ENCODE measurements at regions not wholly inside any gene's neighbourhood (a gene's known extent, or its start where the extent isn't known, plus 50 kb on each side); places are given as distances from the start of the nearest gene placed in this dataset.

DNA sequence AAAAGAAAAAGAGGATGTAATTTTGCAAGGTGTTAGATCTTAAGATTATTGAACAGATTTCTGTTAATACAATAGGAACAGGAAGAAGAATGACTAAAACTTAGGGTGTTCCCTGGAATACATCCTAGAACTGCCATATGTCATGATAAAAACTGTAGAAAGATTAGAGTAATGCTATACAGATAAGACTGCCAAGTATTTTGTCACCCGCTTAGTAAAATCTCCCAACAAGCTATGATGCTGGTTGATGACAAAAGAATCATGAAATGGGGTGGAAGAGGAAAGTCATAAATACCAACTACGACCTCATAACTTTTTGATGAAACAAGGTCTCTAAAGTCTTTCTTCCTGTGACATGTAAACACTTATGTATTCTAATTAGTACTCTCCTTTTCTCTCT, 163.6 kb upstream of the COL3A1 start:
- no peak for DNase-seq
- H3K4me3 ChIP-seq, result no peak overlapping the region
- H3K9me3 ChIP-seq, result no peaks in the 10 kb centered on the region; the same call in 1 of the 2 replicates
- no peaks in the 10 kb centered on the region for H3K36me3 ChIP-seq
- no peaks in the 10 kb centered on the region for H3K27me3 ChIP-seq

DNA sequence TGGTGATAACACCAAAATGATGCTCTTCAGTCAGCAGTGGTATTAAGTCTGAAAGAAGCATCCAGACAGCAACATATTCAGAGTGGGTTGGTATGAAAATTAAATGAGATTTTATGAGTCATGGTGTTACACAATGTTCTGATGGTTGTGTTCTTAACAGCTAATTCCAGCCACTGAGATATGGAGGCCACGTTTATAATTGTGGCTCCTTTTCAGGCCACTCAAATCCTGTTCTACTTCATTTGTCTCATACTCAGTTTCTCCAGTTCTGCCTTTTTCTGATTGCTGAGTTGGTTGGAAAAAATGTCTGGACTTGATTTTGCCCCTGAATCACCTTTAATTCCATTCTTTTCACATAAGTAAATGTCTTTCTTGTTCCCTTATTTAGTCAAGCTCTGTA, 162.7 kb upstream of the COL3A1 start:
- no peak for DNase-seq
- Histone ChIP-seq H3K27me3 (no peaks in the 10 kb centered on the region), H3K36me3 (no peaks in the 10 kb centered on the region), H3K9me3 (no peaks in the 10 kb centered on the region; the same call in 1 of the 2 replicates), H3K4me3 (no peak overlapping the region)

DNA sequence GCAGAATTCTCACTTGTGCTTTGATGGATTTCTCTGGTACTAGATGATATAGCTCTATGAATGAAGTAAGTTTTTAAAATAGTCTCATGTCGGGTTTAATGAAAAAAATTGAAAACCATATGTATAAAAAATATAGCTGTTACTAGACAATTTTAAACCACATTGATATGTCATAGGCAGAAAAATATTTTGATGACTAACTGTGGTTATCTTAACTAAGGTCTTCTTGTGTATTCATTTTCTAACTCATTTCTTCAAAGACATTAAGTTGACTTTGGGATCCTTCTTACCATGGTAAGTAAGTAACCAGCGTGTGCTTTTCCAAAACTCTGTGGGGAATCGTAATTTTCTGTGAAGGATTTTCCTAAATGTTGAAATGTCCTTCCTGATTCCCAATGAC, 160.9 kb upstream of the COL3A1 start:
- Histone ChIP-seq H3K27me3 (no peaks in the 10 kb centered on the region), H3K4me3 (no peak overlapping the region), H3K36me3 (no peaks in the 10 kb centered on the region), H3K9me3 (no peaks in the 10 kb centered on the region; the same call in 1 of the 2 replicates)
- DNase-seq, result no peak

DNA sequence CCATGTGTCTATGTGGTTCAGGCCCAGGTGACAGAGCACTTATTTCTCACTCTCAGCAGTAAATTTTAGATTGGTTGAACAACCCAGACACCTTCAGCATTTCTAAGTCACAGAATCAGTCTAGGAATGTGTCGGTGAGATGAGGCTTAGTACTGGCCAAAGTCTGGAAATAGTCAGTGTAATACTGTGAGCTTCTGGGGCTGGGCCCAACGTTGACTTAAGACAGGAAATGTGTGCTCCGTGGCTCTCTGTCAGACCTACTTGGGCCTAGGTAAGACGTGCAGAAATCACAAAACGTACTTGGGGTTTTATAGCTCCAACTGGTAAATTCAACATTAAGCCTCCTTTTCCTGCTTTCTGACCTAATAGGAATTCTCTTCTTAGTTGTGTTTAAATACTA, 160.3 kb upstream of the COL3A1 start:
- DNase-seq, result peak; percentile 34
- Histone ChIP-seq H3K4me3 (no peak overlapping the region), H3K27me3 (no peaks in the 10 kb centered on the region), H3K36me3 (no peaks in the 10 kb centered on the region), H3K9me3 (no peaks in the 10 kb centered on the region; the same call in 1 of the 2 replicates)

DNA sequence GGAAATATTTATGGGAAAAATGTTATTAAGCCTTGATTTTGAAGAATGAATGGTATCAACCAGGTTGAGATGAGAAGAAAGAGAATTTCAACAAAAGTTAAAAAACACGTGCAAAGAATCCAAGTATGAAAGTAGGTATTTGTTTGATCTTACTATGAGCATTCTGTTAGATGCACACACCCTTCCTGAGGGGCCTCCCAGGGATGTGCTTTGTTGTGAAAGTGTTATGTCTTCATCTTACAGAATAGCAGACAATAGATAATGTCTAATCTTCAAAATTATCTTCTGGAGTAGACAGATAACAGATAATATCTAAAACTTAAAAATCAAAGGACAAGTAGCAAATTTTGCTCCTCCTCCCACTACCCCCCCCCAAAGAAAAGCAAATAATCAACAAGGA, 155.2 kb upstream of the COL3A1 start:
- DNase-seq, result no peak
- H3K9me3 ChIP-seq, result no peaks in the 10 kb centered on the region; the same call in 1 of the 2 replicates
- H3K4me3 ChIP-seq, result no peak overlapping the region
- H3K36me3 ChIP-seq, result no peaks in the 10 kb centered on the region
- H3K27me3 ChIP-seq, result no peaks in the 10 kb centered on the region

DNA sequence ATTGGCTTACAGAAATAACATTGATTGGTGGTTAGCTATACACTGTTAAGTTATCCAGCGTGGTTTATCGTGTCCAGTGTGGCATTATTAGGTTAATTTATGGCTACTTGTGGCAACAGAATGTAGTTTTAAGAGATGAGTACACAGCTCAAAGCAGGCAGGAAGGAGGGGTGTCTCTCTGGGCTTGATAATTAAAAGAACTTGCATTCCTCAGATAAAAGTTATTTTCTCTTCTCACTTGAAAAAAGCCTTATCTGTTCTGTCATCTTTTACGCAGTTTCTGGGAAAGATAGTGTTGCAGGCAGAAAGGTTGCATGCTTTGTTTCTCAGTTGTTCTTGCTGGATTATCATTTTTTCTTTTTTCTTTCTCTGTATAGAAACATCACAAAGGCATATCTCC, 154.4 kb upstream of the COL3A1 start:
- Histone ChIP-seq H3K4me3 (no peak overlapping the region), H3K9me3 (no peaks in the 10 kb centered on the region; the same call in 1 of the 2 replicates), H3K27me3 (no peaks in the 10 kb centered on the region), H3K36me3 (no peaks in the 10 kb centered on the region)
- no peak for DNase-seq

DNA sequence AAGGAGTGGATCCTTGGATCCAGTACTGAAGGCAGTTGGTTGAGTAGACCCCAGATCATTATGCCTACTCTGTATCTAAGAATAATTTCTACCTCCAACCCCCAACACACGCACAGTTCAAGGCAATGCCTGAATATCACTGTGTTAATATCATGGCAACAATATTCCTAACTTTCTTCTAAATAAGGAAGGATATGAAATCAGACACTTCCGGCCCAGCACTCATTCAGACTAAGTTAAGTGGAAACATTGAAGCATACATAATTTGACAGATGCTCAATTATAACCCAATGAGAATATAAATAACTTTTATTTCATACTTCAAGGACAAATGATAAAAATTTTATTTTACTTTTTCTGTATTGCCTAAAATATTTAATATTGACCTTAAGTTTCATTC, 153.6 kb upstream of the COL3A1 start:
- no peaks in the 10 kb centered on the region; the same call in 1 of the 2 replicates for H3K9me3 ChIP-seq
- H3K4me3 ChIP-seq, result no peak overlapping the region
- H3K36me3 ChIP-seq, result no peaks in the 10 kb centered on the region
- no peak for DNase-seq
- no peaks in the 10 kb centered on the region for H3K27me3 ChIP-seq

DNA sequence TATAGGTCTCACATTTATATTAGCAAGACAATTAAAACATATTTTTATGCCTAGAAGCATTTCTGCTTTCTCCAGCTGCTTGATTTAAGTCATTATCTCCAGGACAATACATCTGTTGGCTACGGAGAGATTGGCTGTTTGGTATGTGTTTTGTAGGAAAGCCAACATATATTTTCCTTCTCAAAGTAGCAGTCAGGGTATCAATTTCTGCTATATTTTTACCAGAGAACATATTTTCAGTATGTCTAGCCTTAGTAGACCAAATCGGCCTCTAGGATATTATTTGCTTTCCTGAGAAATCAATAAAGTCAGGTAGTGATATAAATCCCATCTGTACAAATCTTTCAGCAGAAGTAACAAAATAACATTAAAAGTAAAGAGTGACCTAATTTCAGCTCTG, 150.0 kb upstream of the COL3A1 start:
- H3K36me3 ChIP-seq, result no peaks in the 10 kb centered on the region
- no peak for DNase-seq
- H3K27me3 ChIP-seq, result no peaks in the 10 kb centered on the region
- no peak overlapping the region for H3K4me3 ChIP-seq
- H3K9me3 ChIP-seq, result no peaks in the 10 kb centered on the region; the same call in 1 of the 2 replicates

DNA sequence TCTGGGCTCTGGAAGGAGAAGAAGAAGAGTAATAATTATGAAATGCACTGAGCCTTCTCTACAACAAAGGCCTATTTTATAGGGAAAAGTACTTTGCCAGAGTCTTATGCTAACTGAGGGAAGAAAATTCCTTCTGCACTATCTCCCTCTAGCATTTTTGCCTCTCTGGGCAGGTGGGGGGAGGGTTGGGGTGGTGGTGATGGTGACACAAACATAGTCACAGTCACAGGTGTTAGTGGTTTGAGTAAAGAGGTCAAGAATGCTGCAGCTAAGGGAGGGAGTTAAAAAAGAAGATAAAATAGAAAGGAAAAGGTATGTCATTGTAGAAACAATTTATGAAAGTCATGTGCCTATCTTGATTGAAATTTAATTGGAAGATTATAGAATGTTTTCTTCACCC, 140.8 kb upstream of the COL3A1 start:
- Histone ChIP-seq H3K4me3 (no peak overlapping the region), H3K9me3 (peaks cover 6% of the 10 kb centered on the region), H3K27me3 (no peaks in the 10 kb centered on the region), H3K36me3 (no peaks in the 10 kb centered on the region)
- no peak for DNase-seq

DNA sequence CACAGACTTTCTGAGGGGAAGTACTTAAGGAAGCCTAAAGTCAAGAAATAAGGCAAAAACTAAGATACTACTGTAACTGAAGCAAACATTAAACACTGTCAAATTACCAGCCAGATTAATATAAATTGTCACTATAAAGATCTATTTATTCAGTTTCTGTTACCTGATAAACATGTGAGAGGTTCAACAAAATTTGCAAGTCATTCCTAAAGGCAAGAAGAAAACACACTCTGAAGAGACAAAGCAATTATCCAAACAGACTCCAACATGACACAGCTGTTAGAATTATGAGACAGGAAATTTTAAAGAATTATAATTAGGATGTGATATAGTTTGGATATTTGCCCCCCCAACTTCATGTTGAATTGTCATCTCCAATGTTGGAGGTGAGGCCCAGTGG, 140.4 kb upstream of the COL3A1 start:
- DNase-seq, result no peak
- H3K4me3 ChIP-seq, result no peak overlapping the region
- no peaks in the 10 kb centered on the region for H3K36me3 ChIP-seq
- H3K9me3 ChIP-seq, result peaks cover 6% of the 10 kb centered on the region
- no peaks in the 10 kb centered on the region for H3K27me3 ChIP-seq

DNA sequence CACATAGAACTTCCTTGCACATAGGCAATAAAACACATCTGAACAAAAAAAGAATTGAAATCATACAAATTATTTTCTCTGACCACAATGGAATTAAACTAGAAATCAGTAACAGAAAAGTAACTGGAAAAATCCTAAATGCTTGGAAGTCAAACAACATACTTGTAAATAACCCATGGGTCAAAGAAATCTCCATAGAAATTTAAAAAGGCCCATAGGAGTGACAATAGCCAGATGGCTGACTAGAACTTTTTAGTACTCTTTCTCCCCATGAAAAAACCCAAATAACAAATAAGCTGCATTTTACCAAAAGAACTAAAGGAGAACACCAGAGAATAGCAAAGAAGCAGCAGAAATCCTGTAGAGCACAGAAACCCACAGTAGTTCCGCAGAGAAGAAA, 139.2 kb upstream of the COL3A1 start:
- Histone ChIP-seq H3K4me3 (no peak overlapping the region), H3K36me3 (no peaks in the 10 kb centered on the region), H3K27me3 (no peaks in the 10 kb centered on the region), H3K9me3 (peaks cover 8% of the 10 kb centered on the region)
- DNase-seq, result no peak

DNA sequence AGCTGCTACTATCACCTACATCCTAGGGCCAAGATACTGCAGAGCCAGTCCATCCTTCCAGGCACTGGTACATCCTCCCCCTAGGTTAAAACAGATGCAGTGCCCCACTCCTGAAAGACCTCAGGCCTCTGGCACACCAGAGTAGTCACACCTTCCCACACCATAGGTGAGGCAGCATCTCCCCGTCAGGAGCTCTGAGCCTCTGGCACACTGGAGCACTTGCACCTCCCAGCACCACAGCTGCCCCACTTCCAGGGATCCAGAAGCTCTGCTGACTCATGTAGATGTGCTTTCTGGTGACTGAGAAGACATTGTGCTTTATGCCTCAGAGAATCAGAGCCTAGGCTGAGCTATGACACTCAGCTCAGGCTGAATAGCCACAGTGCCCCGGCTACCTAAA, 138.4 kb upstream of the COL3A1 start:
- Histone ChIP-seq H3K27me3 (no peaks in the 10 kb centered on the region), H3K4me3 (no peak overlapping the region), H3K9me3 (peaks cover 11% of the 10 kb centered on the region), H3K36me3 (no peaks in the 10 kb centered on the region)
- no peak for DNase-seq

DNA sequence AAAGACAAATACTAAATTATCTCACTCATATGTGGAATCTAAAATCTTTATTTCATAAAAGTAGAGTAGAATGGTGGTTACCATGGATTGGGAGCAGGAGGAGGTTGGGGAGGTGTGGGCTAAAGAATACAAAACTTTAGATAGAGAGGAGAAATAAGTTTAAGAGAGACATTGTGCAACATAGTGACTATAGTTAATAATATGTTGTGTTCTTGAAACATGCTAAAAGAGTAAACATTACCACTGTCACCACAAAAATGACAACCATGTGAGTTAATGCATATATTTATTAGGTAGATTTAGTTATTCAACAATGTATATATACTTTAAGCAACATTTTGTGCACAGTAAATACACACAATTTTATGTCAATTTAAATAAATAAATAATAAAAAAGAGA, 128.5 kb upstream of the COL3A1 start:
- Histone ChIP-seq H3K9me3 (no peaks in the 10 kb centered on the region; the same call in 1 of the 2 replicates), H3K27me3 (no peaks in the 10 kb centered on the region), H3K4me3 (no peak overlapping the region), H3K36me3 (no peaks in the 10 kb centered on the region)
- DNase-seq, result no peak

DNA sequence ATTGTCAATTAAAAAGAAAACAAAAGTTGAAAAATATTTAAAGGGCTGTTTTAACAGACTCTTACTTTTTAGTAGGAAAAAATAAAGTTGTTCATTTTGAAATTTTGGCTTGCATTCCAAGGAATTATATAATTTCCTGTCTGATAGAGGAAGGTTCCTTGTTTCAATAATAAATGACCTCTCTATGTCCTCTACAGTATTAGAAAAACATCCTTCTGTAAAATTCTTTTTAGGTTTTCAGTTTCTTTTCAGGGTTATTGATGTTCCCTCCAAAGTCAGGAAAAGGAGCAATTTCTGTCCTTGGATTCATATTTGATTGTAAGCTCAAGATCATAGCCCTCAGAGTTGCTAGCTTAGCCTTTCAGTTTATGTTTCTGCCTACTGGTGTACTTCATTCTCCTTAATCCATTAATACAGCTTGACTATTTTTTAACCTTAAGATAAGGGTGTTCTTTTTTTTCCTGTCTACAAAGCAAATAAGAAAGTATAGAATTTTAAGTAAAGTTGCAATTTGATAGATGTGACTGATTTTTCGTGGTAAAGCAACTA, 125.2 kb upstream of the COL3A1 start:
- no peak overlapping the region for H3K4me3 ChIP-seq
- no peaks in the 10 kb centered on the region for H3K27me3 ChIP-seq
- no peak for DNase-seq
- no peaks in the 10 kb centered on the region for H3K36me3 ChIP-seq
- H3K9me3 ChIP-seq, result 0 out of 2 replicates have a peak, but pooled peaks cover 2% of the 10 kb centered on the region

DNA sequence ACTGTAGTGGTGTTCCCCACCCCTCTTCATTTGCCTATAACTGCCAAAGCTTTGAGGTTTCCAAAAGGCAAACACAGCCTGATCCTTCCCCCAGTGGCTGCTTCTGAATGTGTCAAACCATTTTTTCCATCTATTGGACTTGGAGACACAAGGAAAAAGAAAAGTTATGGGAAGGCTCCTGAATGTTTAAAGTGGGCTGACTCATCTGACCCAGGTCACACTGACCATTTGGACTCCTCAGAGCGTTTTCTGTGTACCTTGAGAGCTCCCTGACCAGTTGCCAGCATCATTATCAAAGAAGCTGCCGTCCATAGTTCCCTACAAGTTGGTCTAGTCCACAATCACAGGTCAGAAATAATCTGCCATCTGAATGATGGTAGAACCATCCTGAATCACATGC, 123.4 kb upstream of the COL3A1 start:
- DNase-seq, result no peak
- 0 out of 2 replicates have a peak, but pooled peaks cover 2% of the 10 kb centered on the region for H3K9me3 ChIP-seq
- no peaks in the 10 kb centered on the region for H3K27me3 ChIP-seq
- H3K36me3 ChIP-seq, result no peaks in the 10 kb centered on the region
- H3K4me3 ChIP-seq, result no peak overlapping the region

DNA sequence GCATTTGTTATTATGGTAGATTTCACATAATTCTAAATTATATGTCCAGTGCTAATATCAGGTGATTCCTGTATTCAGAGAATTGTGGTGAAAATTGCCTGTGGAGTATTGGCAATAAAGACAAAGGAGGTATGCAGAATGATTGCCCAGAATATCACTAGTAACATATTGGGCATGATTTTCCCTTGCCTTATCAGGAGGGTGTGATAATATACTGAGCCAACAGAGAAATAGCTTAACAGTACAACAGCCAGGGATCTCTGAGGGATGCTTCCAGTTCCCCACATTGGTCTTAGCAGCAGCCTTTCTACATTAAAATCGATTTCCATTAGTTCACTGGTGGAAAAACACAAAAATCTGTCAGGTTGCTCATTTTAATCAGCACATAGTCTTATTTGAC, 122.9 kb upstream of the COL3A1 start:
- H3K36me3 ChIP-seq, result no peaks in the 10 kb centered on the region
- no peak overlapping the region for H3K4me3 ChIP-seq
- 0 out of 2 replicates have a peak, but pooled peaks cover 2% of the 10 kb centered on the region for H3K9me3 ChIP-seq
- no peaks in the 10 kb centered on the region for H3K27me3 ChIP-seq
- no peak for DNase-seq

DNA sequence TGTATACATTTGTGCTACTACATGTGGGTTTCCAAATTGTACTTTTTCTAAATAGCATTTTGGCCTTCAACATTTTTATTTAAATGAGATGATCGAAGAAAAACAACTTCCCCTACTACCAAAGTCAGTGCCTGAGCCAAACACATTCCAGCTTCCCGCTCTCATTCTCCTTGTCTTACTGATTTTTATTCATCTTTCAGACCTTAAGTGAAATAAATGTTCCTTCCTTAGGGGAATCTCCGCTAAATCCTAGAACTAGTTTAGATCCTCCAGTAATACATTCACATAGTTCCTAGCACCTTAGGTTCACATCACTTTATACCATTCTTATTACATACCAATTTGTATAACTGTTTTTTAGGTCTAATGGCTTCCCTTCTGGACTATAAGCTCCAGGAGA, 122.3 kb upstream of the COL3A1 start:
- no peak for DNase-seq
- no peaks in the 10 kb centered on the region for H3K36me3 ChIP-seq
- H3K27me3 ChIP-seq, result no peaks in the 10 kb centered on the region
- no peak overlapping the region for H3K4me3 ChIP-seq
- H3K9me3 ChIP-seq, result 0 out of 2 replicates have a peak, but pooled peaks cover 2% of the 10 kb centered on the region

DNA sequence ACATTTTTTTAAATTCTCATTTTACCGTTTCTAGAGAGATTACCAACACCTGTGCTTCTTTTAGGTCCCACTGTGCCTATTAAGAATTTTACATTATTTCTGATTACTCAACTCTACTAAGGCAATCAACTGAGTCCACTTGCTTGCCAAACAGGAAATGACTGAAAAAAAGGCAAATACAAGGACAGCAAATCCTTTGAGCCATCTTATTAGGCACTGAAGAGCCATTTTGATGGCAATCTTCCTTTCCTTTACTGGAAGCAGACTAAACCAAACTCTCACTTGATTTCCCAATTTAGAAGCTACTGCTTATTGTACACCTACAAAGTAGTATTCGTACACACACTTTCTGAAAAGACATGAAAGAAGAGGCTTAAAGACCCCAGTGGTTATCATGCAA, 121.4 kb upstream of the COL3A1 start:
- no peaks in the 10 kb centered on the region for H3K27me3 ChIP-seq
- DNase-seq, result no peak
- no peak overlapping the region for H3K4me3 ChIP-seq
- H3K36me3 ChIP-seq, result no peaks in the 10 kb centered on the region
- H3K9me3 ChIP-seq, result 0 out of 2 replicates have a peak, but pooled peaks cover 2% of the 10 kb centered on the region

DNA sequence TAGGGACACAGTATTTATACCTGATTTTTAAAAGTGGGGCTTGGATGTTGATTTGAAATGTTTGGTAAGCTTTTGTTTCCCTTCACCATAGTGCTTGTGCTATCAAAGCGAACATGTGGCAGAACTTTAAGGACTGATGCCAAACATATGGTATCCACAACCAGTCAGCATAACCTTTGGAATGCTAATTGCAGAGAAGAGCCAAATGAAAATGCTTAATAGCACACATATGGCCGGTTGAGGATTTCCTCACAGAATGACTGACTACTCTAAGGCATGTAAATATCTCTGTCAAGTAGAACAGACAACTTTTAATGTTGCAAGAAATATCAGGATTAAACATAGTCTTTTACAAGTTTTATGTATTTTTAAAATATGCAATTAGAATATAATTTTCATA, 120.9 kb upstream of the COL3A1 start:
- Histone ChIP-seq H3K4me3 (no peak overlapping the region), H3K27me3 (no peaks in the 10 kb centered on the region)
- no peak for DNase-seq

More for the DNA sequence above, 120.9 kb upstream of the COL3A1 start:
- Histone ChIP-seq H3K36me3 (no peaks in the 10 kb centered on the region), H3K9me3 (0 out of 2 replicates have a peak, but pooled peaks cover 2% of the 10 kb centered on the region)

Measured in MG63 (cell line).